ENCODE measurements at regions not wholly inside any gene's neighbourhood (a gene's known extent, or its start where the extent isn't known, plus 50 kb on each side); places are given as distances from the start of the nearest gene placed in this dataset.
"Not testable (repeated sequence)": the region's sequence is repeated elsewhere in the genome, so short reads cannot be mapped to it uniquely, and the experiment has no call there.

GRCh38 chr7:28900311-28900710 lies 57.8 kb downstream of the TRIL start:
- no peaks in the 10 kb centered on the region for H3K36me3 Mint-ChIP-seq
- H3K4me1 Mint-ChIP-seq = no peaks in the 10 kb centered on the region
- DNase-seq = no peak
- CTCF ChIA-PET = no interaction called here
- H3K4me3 Mint-ChIP-seq = no peak overlapping the region
- H3K27me3 Mint-ChIP-seq = peaks cover 15% of the 10 kb centered on the region
- H3K9me3 Mint-ChIP-seq (ENCODE audit: low read depth) = no peaks in the 10 kb centered on the region
- H3K27ac Mint-ChIP-seq = no peak overlapping the region
- no peak for ATAC-seq

GRCh38 chr7:28893888-28894287 lies 64.2 kb downstream of the TRIL start:
- Mint-ChIP-seq H3K9me3 (ENCODE audit: low read depth) (no peaks in the 10 kb centered on the region), H3K36me3 (no peaks in the 10 kb centered on the region), H3K27ac (no peak overlapping the region), H3K4me3 (no peak overlapping the region), H3K27me3 (peaks cover 16% of the 10 kb centered on the region), H3K4me1 (no peaks in the 10 kb centered on the region)
- CTCF ChIA-PET = no interaction called here
- ATAC-seq (no peak), DNase-seq (no peak)

GRCh38 chr7:28891876-28892234 lies 66.3 kb downstream of the TRIL start:
- not testable (repeated sequence) for H3K27ac Mint-ChIP-seq; H3K9me3 Mint-ChIP-seq (ENCODE audit: low read depth); H3K4me3 Mint-ChIP-seq; H3K36me3 Mint-ChIP-seq; ATAC-seq; DNase-seq; H3K4me1 Mint-ChIP-seq
- H3K27me3 Mint-ChIP-seq = peaks cover 28% of the 10 kb centered on the region
- CTCF ChIA-PET = interaction anchor here (1.1 kb wide), 1 partner anchor 30 kb away, joined by 5 read pairs; no protein-coding TSS in a partner anchor

GRCh38 chr7:28891192-28891875 lies 66.8 kb downstream of the TRIL start:
- no peak overlapping the region for H3K27ac Mint-ChIP-seq
- CTCF ChIA-PET = interaction anchor here (1.1 kb wide), 1 partner anchor 31 kb away, joined by 5 read pairs; no protein-coding TSS in a partner anchor

GRCh38 chr7:28890137-28890536 lies 68.0 kb downstream of the TRIL start:
- CTCF ChIA-PET = no interaction called here
- Mint-ChIP-seq H3K4me3 (no peak overlapping the region), H3K27ac (no peak overlapping the region), H3K36me3 (no peaks in the 10 kb centered on the region), H3K4me1 (no peaks in the 10 kb centered on the region), H3K27me3 (peaks cover 33% of the 10 kb centered on the region), H3K9me3 (ENCODE audit: low read depth) (no peaks in the 10 kb centered on the region)
- DNase-seq (no peak), ATAC-seq (no peak)

More at GRCh38 chr7:28891192-28891875, 66.8 kb downstream of the TRIL start:
- H3K9me3 Mint-ChIP-seq (ENCODE audit: low read depth) = no peaks in the 10 kb centered on the region
- no peak overlapping the region for H3K4me3 Mint-ChIP-seq
- no peaks in the 10 kb centered on the region for H3K36me3 Mint-ChIP-seq
- H3K27me3 Mint-ChIP-seq = peaks cover 28% of the 10 kb centered on the region
- ATAC-seq (no peak), DNase-seq (no peak)
- no peaks in the 10 kb centered on the region for H3K4me1 Mint-ChIP-seq

GRCh38 chr7:28889290-28889689 lies 68.8 kb downstream of the TRIL start:
- DNase-seq (no peak), ATAC-seq (no peak)
- Mint-ChIP-seq H3K4me1 (no peaks in the 10 kb centered on the region), H3K9me3 (ENCODE audit: low read depth) (no peaks in the 10 kb centered on the region), H3K4me3 (no peak overlapping the region), H3K27ac (no peak overlapping the region), H3K27me3 (peaks cover 36% of the 10 kb centered on the region), H3K36me3 (no peaks in the 10 kb centered on the region)
- CTCF ChIA-PET = no interaction called here

GRCh38 chr7:28885771-28886170 lies 72.4 kb downstream of the TRIL start:
- peaks cover 31% of the 10 kb centered on the region for H3K27me3 Mint-ChIP-seq

GRCh38 chr7:28882869-28883470 lies 75.2 kb downstream of the TRIL start:
- H3K4me3 Mint-ChIP-seq = no peak overlapping the region
- no peaks in the 10 kb centered on the region for H3K36me3 Mint-ChIP-seq
- CTCF ChIA-PET = no interaction called here
- ATAC-seq = no peak
- DNase-seq = no peak
- peaks cover 30% of the 10 kb centered on the region for H3K27me3 Mint-ChIP-seq
- no peaks in the 10 kb centered on the region for H3K4me1 Mint-ChIP-seq
- no peaks in the 10 kb centered on the region for H3K9me3 Mint-ChIP-seq (ENCODE audit: low read depth)
- no peak overlapping the region for H3K27ac Mint-ChIP-seq

More at GRCh38 chr7:28885771-28886170, 72.4 kb downstream of the TRIL start:
- DNase-seq (no peak), ATAC-seq (no peak)
- Mint-ChIP-seq H3K4me1 (no peaks in the 10 kb centered on the region), H3K27ac (no peak overlapping the region), H3K4me3 (no peak overlapping the region), H3K9me3 (ENCODE audit: low read depth) (no peaks in the 10 kb centered on the region), H3K36me3 (no peaks in the 10 kb centered on the region)
- CTCF ChIA-PET = no interaction called here

- Mint-ChIP-seq H3K27me3 (peaks cover 15% of the 10 kb centered on the region), H3K4me3 (no peak overlapping the region), H3K4me1 (no peaks in the 10 kb centered on the region), H3K36me3 (no peaks in the 10 kb centered on the region), H3K27ac (no peak overlapping the region), H3K9me3 (ENCODE audit: low read depth) (no peaks in the 10 kb centered on the region)
- DNase-seq (no peak), ATAC-seq (no peak)
- CTCF ChIA-PET = no interaction called here
These were observed 79.0 kb downstream of the TRIL start for GRCh38 chr7:28879105-28879504.

- ATAC-seq (no peak), DNase-seq (no peak)
- Mint-ChIP-seq H3K36me3 (no peaks in the 10 kb centered on the region), H3K27ac (no peak overlapping the region), H3K9me3 (ENCODE audit: low read depth) (no peaks in the 10 kb centered on the region), H3K27me3 (peaks cover 12% of the 10 kb centered on the region), H3K4me3 (no peak overlapping the region), H3K4me1 (no peaks in the 10 kb centered on the region)
- CTCF ChIA-PET = no interaction called here
These were observed 79.6 kb downstream of the TRIL start for GRCh38 chr7:28878481-28878880.
